Upper lobe of left lung (tissue), 6 donors: ENCODE measurements at regions not wholly inside any gene's neighbourhood (a gene's known extent, or its start where the extent isn't known, plus 50 kb on each side); places are given as distances from the start of the nearest gene placed in this dataset.

Experiments
- ATAC-seq, 2 donors: fragments of 200-7000 bp; cut with Tn5 transposase; one replicate each; pipeline ENCODE4 v1.9.1; 2022; ENCODE audit warnings: mild to moderate bottlenecking in 2 of 2, moderate library complexity in 2 of 2; ENCODE audit not compliant: low FRiP score in 2 of 2
- DNase-seq, 2 donors: peaks; one replicate each; pipeline ENCODE4 v3.0.0-alpha.2; 2019 to 2020
- H3K27ac ChIP-seq, 4 donors: fragments of 200-600 bp; sonication (generic); one replicate each; pipeline ENCODE4 v1.5.1; 2016 to 2019
- H3K27me3 ChIP-seq, 4 donors: fragments of 200-600 bp; sonication (generic); one replicate each; pipeline ENCODE4 v1.5.1; 2017 to 2019
- H3K36me3 ChIP-seq, 4 donors: fragments of 200-600 bp; sonication (generic); one replicate each; pipeline ENCODE4 v1.5.1; 2016 to 2019
- H3K4me1 ChIP-seq, 4 donors: fragments of 200-600 bp; sonication (generic); one replicate each; pipeline ENCODE4 v1.5.1; 2018 to 2019
- H3K4me3 ChIP-seq, 4 donors: fragments of 200-600 bp; sonication (generic); one replicate each; pipeline ENCODE4 v1.5.1; 2017 to 2019; ENCODE audit warnings: mild to moderate bottlenecking in 2 of 4, moderate library complexity in 1 of 4
- H3K9me3 ChIP-seq, 4 donors: fragments of 200-600 bp; sonication (generic); one replicate each; pipeline ENCODE4 v1.5.1; 2018 to 2019
- EP300 ChIP-seq, 4 donors: sonication (generic); formaldehyde crosslinking; IDR thresholded peaks; one replicate each; pipeline ENCODE4 v1.5.1; 2017; ENCODE audit warnings: antibody characterized with exemption in 4 of 4, control low read depth in 2 of 4
- POLR2A ChIP-seq, 4 donors: fragments of 450-650 bp; IDR thresholded peaks; one replicate each; pipeline ENCODE4 v1.5.1; 2016 to 2017; ENCODE audit warnings: antibody characterized with exemption in 4 of 4, mild to moderate bottlenecking in 2 of 4
- POLR2AphosphoS5 ChIP-seq, 2 donors: sonication (generic); formaldehyde crosslinking; IDR thresholded peaks; one replicate each; pipeline ENCODE4 v1.5.1; 2017; ENCODE audit warnings: antibody characterized with exemption in 2 of 2
- WGBS, 2 donors: methylation state at CpG; one replicate each; pipeline ENCODE4 v1.1.5; 2017 to 2018; 5-methylcytosine and 5-hydroxymethylcytosine counted together
- TF ChIP-seq, protein P1 (sequence below), 6 experiments: fragments of 450-650 bp in 4 of 6; fragments of 200-600 bp in 2 of 6; sonication (generic) in 2 of 6; IDR thresholded peaks; one replicate each; pipeline ENCODE4 v1.5.1; 2016 to 2019; ENCODE audit warnings: antibody characterized with exemption in 6 of 6
- donor health status: DM: no; HTN: no; CAD: no; lungs with moderate emphysema.
- donor health status: DM: no; HTN: yes; CAD: no; lungs with severe emphysema.

- no peak overlapping the region for H3K4me3 ChIP-seq
- ATAC-seq: no peak
- 94 to 96% methylated on average over 8 of the region's 8 CpGs for WGBS, 2 donors
- no peak overlapping the region for H3K27ac ChIP-seq
- no peaks in the 10 kb centered on the region for H3K9me3 ChIP-seq
- no peaks in the 10 kb centered on the region for H3K36me3 ChIP-seq
- TF ChIP-seq, protein P1, sequence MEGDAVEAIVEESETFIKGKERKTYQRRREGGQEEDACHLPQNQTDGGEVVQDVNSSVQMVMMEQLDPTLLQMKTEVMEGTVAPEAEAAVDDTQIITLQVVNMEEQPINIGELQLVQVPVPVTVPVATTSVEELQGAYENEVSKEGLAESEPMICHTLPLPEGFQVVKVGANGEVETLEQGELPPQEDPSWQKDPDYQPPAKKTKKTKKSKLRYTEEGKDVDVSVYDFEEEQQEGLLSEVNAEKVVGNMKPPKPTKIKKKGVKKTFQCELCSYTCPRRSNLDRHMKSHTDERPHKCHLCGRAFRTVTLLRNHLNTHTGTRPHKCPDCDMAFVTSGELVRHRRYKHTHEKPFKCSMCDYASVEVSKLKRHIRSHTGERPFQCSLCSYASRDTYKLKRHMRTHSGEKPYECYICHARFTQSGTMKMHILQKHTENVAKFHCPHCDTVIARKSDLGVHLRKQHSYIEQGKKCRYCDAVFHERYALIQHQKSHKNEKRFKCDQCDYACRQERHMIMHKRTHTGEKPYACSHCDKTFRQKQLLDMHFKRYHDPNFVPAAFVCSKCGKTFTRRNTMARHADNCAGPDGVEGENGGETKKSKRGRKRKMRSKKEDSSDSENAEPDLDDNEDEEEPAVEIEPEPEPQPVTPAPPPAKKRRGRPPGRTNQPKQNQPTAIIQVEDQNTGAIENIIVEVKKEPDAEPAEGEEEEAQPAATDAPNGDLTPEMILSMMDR (IDR thresholded peaks at IDR 0.05): no peak
- no peak for TF ChIP-seq POLR2AphosphoS5 (IDR thresholded peaks at IDR 0.05)
- TF ChIP-seq POLR2A (IDR thresholded peaks at IDR 0.05): no peak
- TF ChIP-seq EP300 (IDR thresholded peaks at IDR 0.05): no peak
- no peaks in the 10 kb centered on the region for H3K4me1 ChIP-seq
- DNase-seq: no peak
- no peaks in the 10 kb centered on the region for H3K27me3 ChIP-seq
Observed at GRCh38 chr13:88153353-88153752, 482.2 kb downstream of the SLITRK5 start.

DNA sequence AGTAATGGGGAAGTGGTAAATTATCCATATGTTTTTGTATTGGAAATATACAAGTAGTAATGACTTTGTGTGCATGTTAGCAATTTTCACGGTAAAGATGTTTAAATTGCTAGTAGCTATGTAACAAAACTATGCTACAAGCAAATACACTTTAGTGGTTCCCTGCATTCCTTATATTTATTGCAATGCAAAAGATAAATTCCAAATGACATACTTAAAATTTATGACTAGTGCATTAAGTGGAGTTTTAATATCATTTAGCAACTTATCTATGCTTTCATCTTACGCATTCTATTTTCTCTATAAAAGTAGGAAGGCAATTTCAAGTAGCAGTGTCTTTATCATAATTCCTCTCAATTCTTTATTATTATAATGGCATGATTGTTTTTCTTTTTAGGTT, 482.8 kb downstream of the SLITRK5 start:
- no peak for ATAC-seq
- no peaks in the 10 kb centered on the region for H3K9me3 ChIP-seq
- no peaks in the 10 kb centered on the region for H3K36me3 ChIP-seq
- DNase-seq: no peak
- no peak overlapping the region for H3K4me3 ChIP-seq
- TF ChIP-seq, protein P1 (IDR thresholded peaks at IDR 0.05): no peak
- no peak for TF ChIP-seq POLR2A (IDR thresholded peaks at IDR 0.05)
- no peak for TF ChIP-seq EP300 (IDR thresholded peaks at IDR 0.05)
- TF ChIP-seq POLR2AphosphoS5 (IDR thresholded peaks at IDR 0.05): no peak
- no peaks in the 10 kb centered on the region for H3K4me1 ChIP-seq
- WGBS, 2 donors: 78 to 79% methylated on average over 2 of the region's 2 CpGs
- H3K27ac ChIP-seq: no peak overlapping the region
- no peaks in the 10 kb centered on the region for H3K27me3 ChIP-seq

- no peaks in the 10 kb centered on the region for H3K36me3 ChIP-seq
- H3K4me1 ChIP-seq: no peaks in the 10 kb centered on the region
- DNase-seq (no peak), ATAC-seq (no peak)
- no peaks in the 10 kb centered on the region for H3K27me3 ChIP-seq
- no peak overlapping the region for H3K27ac ChIP-seq
- no peaks in the 10 kb centered on the region for H3K9me3 ChIP-seq
- H3K4me3 ChIP-seq: no peak overlapping the region
- no peak for TF ChIP-seq EP300 (IDR thresholded peaks at IDR 0.05)
- no peak for TF ChIP-seq POLR2A (IDR thresholded peaks at IDR 0.05)
- no peak for TF ChIP-seq POLR2AphosphoS5 (IDR thresholded peaks at IDR 0.05)
- 82 to 86% methylated on average over 2 of the region's 2 CpGs for WGBS, 2 donors
Observed at GRCh38 chr13:88162076-88162702, 491.0 kb downstream of the SLITRK5 start.

DNA sequence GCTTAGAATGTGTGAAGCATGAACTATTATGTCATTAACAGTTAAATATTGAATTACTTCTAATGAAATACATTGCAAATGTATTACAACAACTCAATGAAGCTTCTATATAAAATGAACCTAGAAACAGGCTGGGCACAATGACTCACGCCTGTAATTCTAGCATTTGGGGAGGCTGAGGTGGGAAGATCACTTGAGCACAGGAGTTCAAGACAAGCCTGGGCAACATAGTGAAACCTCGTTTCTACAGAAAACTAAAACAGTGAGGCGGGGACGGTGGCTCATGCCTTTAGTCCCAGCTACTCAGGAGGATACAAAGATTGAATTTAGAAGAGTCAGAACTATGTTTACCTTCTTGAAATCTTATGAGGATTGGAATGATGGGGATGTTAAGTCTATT, 505.1 kb downstream of the SLITRK5 start:
- Histone ChIP-seq H3K4me1 (no peaks in the 10 kb centered on the region), H3K9me3 (no peaks in the 10 kb centered on the region), H3K27me3 (no peaks in the 10 kb centered on the region), H3K4me3 (no peak overlapping the region), H3K27ac (no peak overlapping the region), H3K36me3 (no peaks in the 10 kb centered on the region)
- DNase-seq: no peak
- WGBS, 2 donors: 82 to 89% methylated on average over 4 of the region's 4 CpGs
- no peak for ATAC-seq
- TF ChIP-seq, protein P1 (IDR thresholded peaks at IDR 0.05): no peak
- TF ChIP-seq POLR2AphosphoS5 (IDR thresholded peaks at IDR 0.05): no peak
- no peak for TF ChIP-seq EP300 (IDR thresholded peaks at IDR 0.05)
- TF ChIP-seq POLR2A (IDR thresholded peaks at IDR 0.05): no peak

- H3K9me3 ChIP-seq: no peaks in the 10 kb centered on the region
- DNase-seq: no peak
- H3K27me3 ChIP-seq: no peaks in the 10 kb centered on the region
- no peak overlapping the region for H3K4me3 ChIP-seq
- TF ChIP-seq EP300 (IDR thresholded peaks at IDR 0.05) (no peak), POLR2A (IDR thresholded peaks at IDR 0.05) (no peak), POLR2AphosphoS5 (IDR thresholded peaks at IDR 0.05) (no peak)
- TF ChIP-seq, protein P1 (IDR thresholded peaks at IDR 0.05): no peak
- no peak overlapping the region for H3K27ac ChIP-seq
- H3K36me3 ChIP-seq: no peaks in the 10 kb centered on the region
- ATAC-seq: no peak
- H3K4me1 ChIP-seq: no peaks in the 10 kb centered on the region
- 80 to 82% methylated on average over 4 of the region's 4 CpGs for WGBS, 2 donors
Observed at GRCh38 chr13:88183440-88183839, 512.3 kb downstream of the SLITRK5 start.
